ENCODE measurements at regions not wholly inside any gene's neighbourhood (a gene's known extent, or its start where the extent isn't known, plus 50 kb on each side); places are given as distances from the start of the nearest gene placed in this dataset.

DNA sequence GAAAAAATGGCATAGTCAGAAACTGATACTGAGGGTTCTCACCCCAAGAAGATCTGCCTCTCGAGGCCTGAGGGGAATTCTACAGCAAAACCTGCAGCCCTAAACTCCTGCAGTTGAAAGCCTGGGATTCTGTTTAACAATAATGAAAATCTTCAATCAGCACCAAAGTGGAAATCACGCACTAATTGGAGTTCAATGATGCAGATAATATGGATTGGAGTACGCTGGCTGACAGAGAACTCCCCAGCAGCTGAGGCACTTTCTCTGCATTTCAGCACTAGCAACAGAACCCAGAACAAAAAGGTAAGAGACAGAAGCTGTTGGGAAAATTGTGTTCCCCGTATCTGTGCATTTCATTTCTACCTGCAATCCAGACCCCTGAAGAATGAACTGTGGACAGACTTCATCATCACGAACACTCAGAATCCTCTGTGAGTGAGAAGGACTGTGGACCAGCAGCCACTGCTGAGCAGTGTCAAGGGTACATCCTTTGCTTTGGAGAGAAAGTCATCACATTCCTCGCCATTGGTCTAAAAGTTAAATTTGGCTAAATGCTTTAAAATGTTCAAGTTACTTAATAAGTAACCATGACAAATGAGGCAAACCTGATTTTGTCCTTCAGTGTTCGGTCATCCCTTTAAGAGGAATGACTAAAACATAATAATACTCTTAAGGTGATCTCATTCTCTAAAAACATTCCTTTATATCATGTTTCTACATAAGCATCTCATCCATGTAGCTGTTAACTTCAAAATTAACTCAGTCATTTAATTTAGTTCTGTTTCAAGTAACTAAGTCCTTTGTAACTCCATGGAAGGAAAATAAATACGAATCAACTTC is 126.1 kb downstream of the GAS1 start:
- no peak overlapping the region for H3K27ac ChIP-seq
- TF ChIP-seq, protein P1, sequence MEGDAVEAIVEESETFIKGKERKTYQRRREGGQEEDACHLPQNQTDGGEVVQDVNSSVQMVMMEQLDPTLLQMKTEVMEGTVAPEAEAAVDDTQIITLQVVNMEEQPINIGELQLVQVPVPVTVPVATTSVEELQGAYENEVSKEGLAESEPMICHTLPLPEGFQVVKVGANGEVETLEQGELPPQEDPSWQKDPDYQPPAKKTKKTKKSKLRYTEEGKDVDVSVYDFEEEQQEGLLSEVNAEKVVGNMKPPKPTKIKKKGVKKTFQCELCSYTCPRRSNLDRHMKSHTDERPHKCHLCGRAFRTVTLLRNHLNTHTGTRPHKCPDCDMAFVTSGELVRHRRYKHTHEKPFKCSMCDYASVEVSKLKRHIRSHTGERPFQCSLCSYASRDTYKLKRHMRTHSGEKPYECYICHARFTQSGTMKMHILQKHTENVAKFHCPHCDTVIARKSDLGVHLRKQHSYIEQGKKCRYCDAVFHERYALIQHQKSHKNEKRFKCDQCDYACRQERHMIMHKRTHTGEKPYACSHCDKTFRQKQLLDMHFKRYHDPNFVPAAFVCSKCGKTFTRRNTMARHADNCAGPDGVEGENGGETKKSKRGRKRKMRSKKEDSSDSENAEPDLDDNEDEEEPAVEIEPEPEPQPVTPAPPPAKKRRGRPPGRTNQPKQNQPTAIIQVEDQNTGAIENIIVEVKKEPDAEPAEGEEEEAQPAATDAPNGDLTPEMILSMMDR (conservative IDR thresholded peaks at IDR 0.05), result no peak
- TF ChIP-seq ZFX (IDR thresholded peaks at IDR 0.05), result no peak

DNA sequence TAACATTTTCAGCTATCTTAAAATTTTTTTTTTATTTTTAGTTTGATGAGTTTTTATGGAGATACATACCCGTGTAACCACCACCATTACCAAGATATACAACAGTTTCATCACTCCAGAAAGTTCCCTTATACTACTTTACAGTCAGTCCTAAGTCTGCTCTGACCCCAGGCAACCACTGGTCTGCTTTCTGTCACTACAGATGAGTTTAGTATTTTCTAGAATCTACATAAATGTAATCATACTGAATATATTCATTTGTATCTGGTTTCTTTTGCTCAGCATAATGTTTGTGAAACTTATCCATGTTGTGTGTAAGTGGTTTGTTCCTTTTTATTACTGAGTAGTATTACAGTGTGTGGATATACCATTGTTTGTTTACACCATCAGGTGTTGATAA is 127.8 kb downstream of the GAS1 start:
- TF ChIP-seq, protein P1 (conservative IDR thresholded peaks at IDR 0.05), result no peak
- no peak for TF ChIP-seq ZFX (IDR thresholded peaks at IDR 0.05)
- no peak overlapping the region for H3K27ac ChIP-seq

DNA sequence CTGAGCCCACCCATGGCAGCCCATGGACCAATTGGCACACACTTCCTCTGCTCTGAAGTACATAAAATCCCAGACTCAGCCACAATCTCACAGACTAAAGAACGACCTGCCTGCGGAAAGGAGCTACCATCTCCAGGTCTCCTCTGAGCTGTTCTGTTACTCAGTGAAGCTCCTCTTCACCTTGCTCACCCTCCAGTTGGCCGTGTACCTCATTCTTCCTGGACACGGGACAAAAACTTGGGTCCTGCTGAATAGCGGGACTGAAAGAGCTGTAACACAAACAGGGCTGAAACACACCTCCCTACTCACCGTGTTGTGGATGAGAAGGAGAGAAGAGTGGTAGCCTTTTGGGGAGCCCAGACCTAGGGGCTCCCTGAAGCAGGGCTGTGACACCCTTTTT is 128.7 kb downstream of the GAS1 start:
- H3K27ac ChIP-seq, result no peak overlapping the region
- TF ChIP-seq ZFX (IDR thresholded peaks at IDR 0.05), result no peak
- TF ChIP-seq, protein P1 (conservative IDR thresholded peaks at IDR 0.05), result no peak

DNA sequence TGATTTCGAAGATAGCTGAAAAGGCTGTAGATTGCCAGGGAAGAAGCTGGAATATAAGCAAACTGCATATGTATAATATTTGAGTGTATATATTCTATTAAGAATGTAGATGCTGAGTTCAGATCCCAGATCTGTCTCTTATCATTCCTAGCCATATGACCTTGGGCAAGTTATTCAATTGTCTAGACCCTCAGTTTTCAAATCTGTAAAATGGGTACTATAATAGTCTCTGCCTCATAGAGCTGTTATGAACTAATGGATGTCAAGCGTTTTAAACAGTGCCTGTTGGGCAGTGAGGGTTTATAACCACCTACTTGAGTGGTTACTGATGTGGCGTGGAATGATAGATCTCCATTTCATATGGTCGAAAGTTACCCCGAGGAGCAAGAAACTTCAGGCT is 130.4 kb downstream of the GAS1 start:
- no peak for TF ChIP-seq ZFX (IDR thresholded peaks at IDR 0.05)
- TF ChIP-seq, protein P1 (conservative IDR thresholded peaks at IDR 0.05), result no peak
- H3K27ac ChIP-seq, result no peak overlapping the region

DNA sequence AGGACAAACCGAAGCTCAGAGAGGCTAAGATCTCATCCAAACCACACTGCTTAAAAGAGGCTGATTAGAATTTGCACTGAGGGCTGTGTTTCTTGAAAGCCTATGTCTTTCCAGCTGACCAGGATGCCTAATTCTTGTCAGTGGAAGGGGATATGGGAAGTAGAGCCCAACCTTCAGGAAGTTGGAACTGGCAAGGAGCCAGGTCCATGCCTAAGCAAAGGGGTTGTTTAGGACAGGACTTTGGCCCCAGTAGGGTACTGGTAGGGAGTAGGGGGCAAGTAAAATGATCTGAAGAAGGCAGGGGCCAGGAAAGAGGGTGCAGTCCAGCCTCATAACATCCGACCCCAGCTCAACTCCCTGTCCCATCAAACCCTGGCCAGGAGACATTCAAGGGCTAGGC is 130.9 kb downstream of the GAS1 start:
- no peak overlapping the region for H3K27ac ChIP-seq
- TF ChIP-seq, protein P1 (conservative IDR thresholded peaks at IDR 0.05), result no peak
- TF ChIP-seq ZFX (IDR thresholded peaks at IDR 0.05), result no peak

DNA sequence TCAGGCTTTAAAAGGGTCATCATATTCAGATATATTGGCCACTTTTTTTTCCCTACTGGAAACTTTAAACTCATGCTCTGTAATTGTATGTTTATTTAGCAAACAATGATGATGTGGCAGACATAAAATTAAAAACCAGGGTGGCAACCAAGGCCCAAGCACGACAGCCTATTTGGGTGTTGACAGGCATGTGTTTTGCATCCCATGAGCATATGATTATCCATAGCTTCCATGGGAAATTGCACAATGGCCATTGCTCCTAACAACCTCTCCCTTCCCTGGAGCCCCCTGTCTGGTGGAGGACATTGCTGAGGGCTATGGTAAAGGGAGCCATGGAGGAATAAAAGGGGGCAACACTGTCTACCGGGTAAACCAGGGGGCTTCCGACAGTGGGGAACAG is 134.7 kb downstream of the GAS1 start:
- no peak for TF ChIP-seq ZFX (IDR thresholded peaks at IDR 0.05)
- TF ChIP-seq, protein P1 (conservative IDR thresholded peaks at IDR 0.05), result no peak
- peak overlapping the region; percentile 21; the same call in 1 of the 2 replicates for H3K27ac ChIP-seq

DNA sequence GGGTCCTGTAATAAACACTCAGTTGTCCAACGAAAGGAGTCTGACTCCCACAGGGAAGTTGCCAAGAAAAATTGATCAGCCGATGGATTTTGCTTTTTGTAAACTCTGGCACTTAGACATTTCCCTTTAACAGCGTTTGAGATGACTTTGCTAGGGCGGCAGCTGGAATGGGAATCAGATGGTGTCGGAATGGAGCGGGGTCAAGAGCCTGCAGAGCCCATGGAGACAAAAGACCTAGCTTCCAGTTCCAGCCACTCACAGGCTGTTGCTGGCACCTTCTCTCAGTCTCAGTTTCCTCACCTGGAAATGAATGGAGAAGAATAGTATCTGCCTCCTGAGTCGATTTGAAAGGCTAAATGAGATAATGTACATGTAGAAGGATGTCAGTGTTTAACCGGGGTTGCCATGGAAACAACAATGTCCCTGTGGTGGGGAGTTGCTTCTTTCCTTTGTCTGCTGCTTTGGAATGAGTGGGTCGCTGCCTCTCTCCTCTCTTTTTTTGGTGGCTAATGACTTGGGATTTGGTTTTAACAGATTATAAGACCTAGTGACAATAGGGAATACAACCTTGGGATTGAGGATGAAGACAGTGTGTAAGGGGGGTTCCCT is 137.4 kb downstream of the GAS1 start:
- TF ChIP-seq ZFX (IDR thresholded peaks at IDR 0.05), result no peak
- TF ChIP-seq, protein P1 (conservative IDR thresholded peaks at IDR 0.05), result no peak
- no peak overlapping the region for H3K27ac ChIP-seq
